WTC11 (cell line): ENCODE measurements at regions not wholly inside any gene's neighbourhood (a gene's known extent, or its start where the extent isn't known, plus 50 kb on each side); places are given as distances from the start of the nearest gene placed in this dataset.

Source experiments
- ATAC-seq: fragments of 200-7000 bp; cut with Tn5 transposase; 2 replicates; pipeline ENCODE4 v1.10.0; 2021; ENCODE audit warnings: mild to moderate bottlenecking, moderate library complexity
- CTCF ChIA-PET: fragments of 300-600 bp; sonication (Branson Sonifier 250); formaldehyde crosslinking; loops from one replicate; lab custom pipeline; 2021; ENCODE audit warnings: antibody characterized with exemption; lab: Charles Lee
- POLR2A ChIA-PET: fragments of 350-600 bp; sonication (Branson Sonifier 250); formaldehyde crosslinking; loops from one replicate; lab custom pipeline; 2021; ENCODE audit warnings: antibody characterized with exemption; lab: Charles Lee
- DNase-seq: peaks from one replicate; pipeline ENCODE4 v3.0.0; 2021; ENCODE audit warnings: low spot score
- H3K27ac Mint-ChIP-seq: 2 replicates; pipeline ENCODE4 v1.8.0; 2021; ENCODE audit warnings: mixed read lengths
- H3K27me3 Mint-ChIP-seq: 2 replicates; pipeline ENCODE4 v1.8.0; 2021; ENCODE audit warnings: low read depth, mild to moderate bottlenecking, moderate library complexity, mixed read lengths
- H3K36me3 Mint-ChIP-seq: 2 replicates; pipeline ENCODE4 v1.8.0; 2021; ENCODE audit warnings: mixed read lengths
- H3K4me1 Mint-ChIP-seq: 2 replicates; pipeline ENCODE4 v1.8.0; 2022; ENCODE audit warnings: mixed read lengths
- H3K4me3 Mint-ChIP-seq: 2 replicates; pipeline ENCODE4 v1.8.0; 2021; ENCODE audit warnings: mild to moderate bottlenecking, moderate library complexity, mixed read lengths
- H3K9me3 Mint-ChIP-seq: 2 replicates; pipeline ENCODE4 v1.8.0; 2021; ENCODE audit warnings: mixed read lengths
- ARID4B ChIP-seq: sonication (generic); formaldehyde crosslinking; IDR thresholded peaks from 2 replicates; pipeline ENCODE4 v1.8.0; 2023; ENCODE audit warnings: missing genetic modification reagents, mild to moderate bottlenecking, borderline replicate concordance
- FOXJ3 ChIP-seq: sonication (generic); formaldehyde crosslinking; IDR thresholded peaks from 2 replicates; pipeline ENCODE4 v1.9.0; 2021; ENCODE audit warnings: missing genetic modification reagents, mild to moderate bottlenecking, borderline replicate concordance
- FOXP1 ChIP-seq: sonication (generic); formaldehyde crosslinking; IDR thresholded peaks from 2 replicates; pipeline ENCODE4 v1.8.0; 2022; ENCODE audit warnings: missing genetic modification reagents, mild to moderate bottlenecking, moderate library complexity, borderline replicate concordance
- KAT7 ChIP-seq: sonication (generic); formaldehyde crosslinking; IDR thresholded peaks from 2 replicates; pipeline ENCODE4 v1.8.1; 2023; ENCODE audit warnings: missing genetic modification reagents, mild to moderate bottlenecking, borderline replicate concordance
- NFE2L1 ChIP-seq: sonication (generic); formaldehyde crosslinking; IDR thresholded peaks from 2 replicates; pipeline ENCODE4 v1.8.1; 2023; ENCODE audit warnings: missing genetic modification reagents
- NFYB ChIP-seq: sonication (generic); formaldehyde crosslinking; conservative IDR thresholded peaks from 2 replicates; pipeline ENCODE4 v1.8.0; 2022; ENCODE audit warnings: low read depth, missing genetic modification reagents
- NR1H2 ChIP-seq: sonication (generic); formaldehyde crosslinking; IDR thresholded peaks from 2 replicates; pipeline ENCODE4 v1.9.0; 2021; ENCODE audit warnings: mild to moderate bottlenecking, moderate library complexity, missing genetic modification reagents
- NR2C2 ChIP-seq: sonication (generic); formaldehyde crosslinking; IDR thresholded peaks from 2 replicates; pipeline ENCODE4 v1.8.0; 2022; ENCODE audit warnings: mild to moderate bottlenecking, missing genetic modification reagents
- SMAD4 ChIP-seq: sonication (generic); formaldehyde crosslinking; IDR thresholded peaks from 2 replicates; pipeline ENCODE4 v1.8.0; 2022; ENCODE audit warnings: mild to moderate bottlenecking, missing genetic modification reagents
- SP1 ChIP-seq: sonication (generic); formaldehyde crosslinking; conservative IDR thresholded peaks from 2 replicates; pipeline ENCODE4 v1.8.1; 2022; ENCODE audit warnings: missing genetic modification reagents
- STAT6 ChIP-seq: sonication (generic); formaldehyde crosslinking; conservative IDR thresholded peaks from 2 replicates; pipeline ENCODE4 v1.8.1; 2023; ENCODE audit warnings: mild to moderate bottlenecking, low read depth, missing genetic modification reagents, moderate library complexity
- ZBTB21 ChIP-seq: sonication (generic); formaldehyde crosslinking; IDR thresholded peaks from 2 replicates; pipeline ENCODE4 v1.8.1; 2023; ENCODE audit warnings: mild to moderate bottlenecking, missing genetic modification reagents, borderline replicate concordance
- ZNF263 ChIP-seq: sonication (generic); formaldehyde crosslinking; IDR thresholded peaks from 2 replicates; pipeline ENCODE4 v1.8.1; 2022; ENCODE audit warnings: low read depth, mild to moderate bottlenecking, moderate library complexity, missing genetic modification reagents
- ZNF671 ChIP-seq: fragments of 250-450 bp; sonication (Bioruptor Pico); IDR thresholded peaks from 2 replicates; pipeline ENCODE4 v1.8.0; 2021; ENCODE audit warnings: mild to moderate bottlenecking
- TF ChIP-seq, protein P1 (sequence below): sonication (generic); formaldehyde crosslinking; IDR thresholded peaks from 2 replicates; pipeline ENCODE4 v1.8.0; 2022; ENCODE audit warnings: mild to moderate bottlenecking, missing genetic modification reagents
- TF ChIP-seq, protein P2 (sequence below): sonication (generic); formaldehyde crosslinking; IDR thresholded peaks from 2 replicates; pipeline ENCODE4 v1.8.1; 2022; ENCODE audit warnings: low read depth, missing genetic modification reagents, borderline replicate concordance

GRCh38 chr10:3409928-3410327 is 237.3 kb upstream of the PITRM1 start:
- Mint-ChIP-seq H3K27ac (no peak overlapping the region), H3K9me3 (peaks cover 6% of the 10 kb centered on the region), H3K36me3 (peaks cover 4% of the 10 kb centered on the region)
- DNase-seq: no peak
- POLR2A ChIA-PET: no interaction called here
- no peak for ATAC-seq
- TF ChIP-seq, protein P1, sequence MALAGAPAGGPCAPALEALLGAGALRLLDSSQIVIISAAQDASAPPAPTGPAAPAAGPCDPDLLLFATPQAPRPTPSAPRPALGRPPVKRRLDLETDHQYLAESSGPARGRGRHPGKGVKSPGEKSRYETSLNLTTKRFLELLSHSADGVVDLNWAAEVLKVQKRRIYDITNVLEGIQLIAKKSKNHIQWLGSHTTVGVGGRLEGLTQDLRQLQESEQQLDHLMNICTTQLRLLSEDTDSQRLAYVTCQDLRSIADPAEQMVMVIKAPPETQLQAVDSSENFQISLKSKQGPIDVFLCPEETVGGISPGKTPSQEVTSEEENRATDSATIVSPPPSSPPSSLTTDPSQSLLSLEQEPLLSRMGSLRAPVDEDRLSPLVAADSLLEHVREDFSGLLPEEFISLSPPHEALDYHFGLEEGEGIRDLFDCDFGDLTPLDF: no peak
- TF ChIP-seq, all 79 proteins: peak for 0
- Mint-ChIP-seq H3K4me1 (0 out of 2 replicates have a peak, but pooled peaks cover 2% of the 10 kb centered on the region), H3K27me3 (no peaks in the 10 kb centered on the region), H3K4me3 (no peak overlapping the region)
- CTCF ChIA-PET: no interaction called here

DNA sequence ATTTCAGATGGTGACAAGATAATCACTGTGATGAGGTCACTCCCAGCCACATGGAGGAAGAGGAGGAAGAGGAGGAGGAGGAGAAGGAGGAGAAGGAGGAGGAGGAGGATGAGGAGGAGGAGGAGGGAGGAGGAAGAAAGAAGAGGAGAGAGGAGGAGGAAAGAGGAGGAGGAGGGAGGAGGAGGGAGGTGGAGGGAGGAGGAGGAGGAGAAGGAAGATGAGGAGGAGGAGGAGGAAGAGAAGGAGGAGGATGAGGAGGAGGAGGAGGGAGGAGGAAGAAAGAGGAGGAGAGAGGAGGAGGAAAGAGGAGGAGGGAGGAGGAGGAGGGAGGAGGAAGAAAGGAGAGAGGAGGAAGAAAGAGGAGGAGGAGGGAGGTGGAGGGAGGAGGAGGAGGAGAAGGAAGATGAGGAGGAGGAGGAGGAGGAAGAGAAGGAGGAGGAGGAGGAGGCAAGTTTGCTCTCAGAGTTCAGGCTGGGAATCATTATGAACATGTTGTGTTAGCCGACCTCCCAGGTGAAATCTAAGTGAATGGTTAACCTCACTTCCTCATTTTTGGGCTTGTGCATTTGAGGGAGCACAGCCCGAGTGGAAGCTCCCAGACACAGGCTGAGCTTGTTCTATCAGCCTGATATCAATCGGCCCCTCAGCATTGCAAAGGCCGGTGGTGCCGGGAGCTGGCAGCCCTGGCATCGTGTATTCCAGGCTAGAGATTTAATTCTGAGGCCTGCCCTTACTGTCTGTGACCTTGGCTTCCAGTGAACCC is 236.2 kb upstream of the PITRM1 start:
- Mint-ChIP-seq H3K9me3 (peaks cover 6% of the 10 kb centered on the region), H3K27ac (no peak overlapping the region), H3K4me1 (peaks cover 6% of the 10 kb centered on the region), H3K4me3 (no peak overlapping the region), H3K36me3 (peaks cover 4% of the 10 kb centered on the region), H3K27me3 (no peaks in the 10 kb centered on the region)
- ATAC-seq (no peak), DNase-seq (no peak)
- TF ChIP-seq, protein P2, sequence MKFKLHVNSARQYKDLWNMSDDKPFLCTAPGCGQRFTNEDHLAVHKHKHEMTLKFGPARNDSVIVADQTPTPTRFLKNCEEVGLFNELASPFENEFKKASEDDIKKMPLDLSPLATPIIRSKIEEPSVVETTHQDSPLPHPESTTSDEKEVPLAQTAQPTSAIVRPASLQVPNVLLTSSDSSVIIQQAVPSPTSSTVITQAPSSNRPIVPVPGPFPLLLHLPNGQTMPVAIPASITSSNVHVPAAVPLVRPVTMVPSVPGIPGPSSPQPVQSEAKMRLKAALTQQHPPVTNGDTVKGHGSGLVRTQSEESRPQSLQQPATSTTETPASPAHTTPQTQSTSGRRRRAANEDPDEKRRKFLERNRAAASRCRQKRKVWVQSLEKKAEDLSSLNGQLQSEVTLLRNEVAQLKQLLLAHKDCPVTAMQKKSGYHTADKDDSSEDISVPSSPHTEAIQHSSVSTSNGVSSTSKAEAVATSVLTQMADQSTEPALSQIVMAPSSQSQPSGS (CRISPR knock-in tag): no peak
- no peak for TF ChIP-seq NFYB
- TF ChIP-seq NR2C2 (CRISPR knock-in tag): no peak
- TF ChIP-seq ZNF263 (CRISPR knock-in tag): 0 out of 2 replicates have a peak, but pooled peaks have one; percentile 35
- ChIA-PET POLR2A (no interaction called here), CTCF (no interaction called here)

GRCh38 chr10:3407208-3407607 is 234.6 kb upstream of the PITRM1 start:
- Mint-ChIP-seq H3K27ac (no peak overlapping the region), H3K4me3 (no peak overlapping the region), H3K9me3 (peaks cover 6% of the 10 kb centered on the region), H3K36me3 (peaks cover 4% of the 10 kb centered on the region), H3K27me3 (no peaks in the 10 kb centered on the region), H3K4me1 (peaks cover 6% of the 10 kb centered on the region)
- DNase-seq (no peak), ATAC-seq (no peak)
- TF ChIP-seq FOXP1 (CRISPR knock-in tag) (no peak), KAT7 (no peak), NFE2L1 (CRISPR knock-in tag) (no peak), STAT6 (no peak), NR1H2 (no peak), FOXJ3 (CRISPR knock-in tag) (no peak), SP1 (CRISPR knock-in tag) (no peak), ARID4B (CRISPR knock-in tag) (no peak), ZBTB21 (CRISPR knock-in tag) (no peak), SMAD4 (no peak), ZNF671 (CRISPR knock-in tag) (no peak)
- TF ChIP-seq, protein P1: no peak
- ChIA-PET CTCF (no interaction called here), POLR2A (no interaction called here)
